ENCODE measurements at regions not wholly inside any gene's neighbourhood (a gene's known extent, or its start where the extent isn't known, plus 50 kb on each side); places are given as distances from the start of the nearest gene placed in this dataset.

GRCh38 chrX:117455787-117456186 is 660.8 kb downstream of the KLHL13 start:
- TF ChIP-seq CTCF (tag by site-specific recombination; IDR thresholded peaks at IDR 0.05) (no peak), ZNF792 (tag by site-specific recombination; IDR thresholded peaks at IDR 0.05) (no peak), REST (tag by site-specific recombination; IDR thresholded peaks at IDR 0.05) (no peak), ZBTB21 (tag by site-specific recombination; IDR thresholded peaks at IDR 0.05) (no peak), KLF10 (tag by site-specific recombination; IDR thresholded peaks at IDR 0.05) (no peak), ZNF394 (tag by site-specific recombination; IDR thresholded peaks at IDR 0.05; ENCODE audit: borderline replicate concordance) (no peak), ZNF768 (tag by site-specific recombination; IDR thresholded peaks at IDR 0.05) (no peak), ZFHX2 (tag by site-specific recombination; conservative IDR thresholded peaks at IDR 0.05) (no peak), ZNF529 (tag by site-specific recombination; IDR thresholded peaks at IDR 0.05; ENCODE audit: insufficient replicate concordance) (no peak), ZNF600 (tag by site-specific recombination; IDR thresholded peaks at IDR 0.05) (no peak)

All from HEK293 (cell line).